PFSK-1 (cell line): ENCODE measurements at regions not wholly inside any gene's neighbourhood (a gene's known extent, or its start where the extent isn't known, plus 50 kb on each side); places are given as distances from the start of the nearest gene placed in this dataset.

ENCODE experiments used
- POLR2AphosphoS5 ChIP-seq: IDR thresholded peaks from 2 replicates; pipeline ENCODE4 v1.6.1; 2012; ENCODE audit warnings: low read depth, mild to moderate bottlenecking, control low read depth, low read length, moderate library complexity
- SIN3A ChIP-seq: IDR thresholded peaks from 2 replicates; pipeline ENCODE4 v1.6.1; 2012; ENCODE audit warnings: mild to moderate bottlenecking, low read length, moderate library complexity, borderline replicate concordance; ENCODE audit not compliant: insufficient read depth
- TAF1 ChIP-seq: IDR thresholded peaks from 2 replicates; pipeline ENCODE4 v1.6.1; 2012; ENCODE audit warnings: low read length, control low read depth, borderline replicate concordance; ENCODE audit not compliant: insufficient read depth
- TF ChIP-seq, protein P1 (sequence below), 2 experiments: IDR thresholded peaks; 2 replicates each; pipeline versions ENCODE4 v1.6.1 to v1.8.0; 2011 to 2012; ENCODE audit warnings: low read depth in 2 of 2, low read length in 2 of 2, control low read depth in 1 of 2, inconsistent platforms in 1 of 2, mild to moderate bottlenecking in 1 of 2, moderate library complexity in 1 of 2; ENCODE audit not compliant: insufficient read depth in 1 of 2

DNA sequence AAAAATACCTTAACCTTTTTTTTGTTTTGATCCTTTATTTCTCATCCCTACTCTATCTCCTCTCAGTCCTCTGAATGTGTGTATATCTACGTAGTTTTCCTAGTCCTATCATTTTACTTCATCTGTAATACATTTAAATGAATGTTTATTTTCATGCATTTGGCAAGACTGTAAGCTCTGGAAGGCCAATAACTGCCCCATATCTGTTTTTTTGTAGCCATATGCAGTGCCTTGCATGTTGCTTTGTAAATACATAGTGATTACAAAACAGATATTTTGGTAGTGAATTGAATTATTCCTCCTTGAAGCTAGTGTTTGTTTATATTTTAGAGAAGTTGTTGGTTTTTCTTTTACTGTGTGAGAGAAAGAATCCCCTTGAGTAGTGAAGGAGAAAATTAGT lies 450.2 kb downstream of the PCDH18 start:
- TF ChIP-seq POLR2AphosphoS5 (no peak), SIN3A (no peak), TAF1 (no peak)
- TF ChIP-seq, protein P1, sequence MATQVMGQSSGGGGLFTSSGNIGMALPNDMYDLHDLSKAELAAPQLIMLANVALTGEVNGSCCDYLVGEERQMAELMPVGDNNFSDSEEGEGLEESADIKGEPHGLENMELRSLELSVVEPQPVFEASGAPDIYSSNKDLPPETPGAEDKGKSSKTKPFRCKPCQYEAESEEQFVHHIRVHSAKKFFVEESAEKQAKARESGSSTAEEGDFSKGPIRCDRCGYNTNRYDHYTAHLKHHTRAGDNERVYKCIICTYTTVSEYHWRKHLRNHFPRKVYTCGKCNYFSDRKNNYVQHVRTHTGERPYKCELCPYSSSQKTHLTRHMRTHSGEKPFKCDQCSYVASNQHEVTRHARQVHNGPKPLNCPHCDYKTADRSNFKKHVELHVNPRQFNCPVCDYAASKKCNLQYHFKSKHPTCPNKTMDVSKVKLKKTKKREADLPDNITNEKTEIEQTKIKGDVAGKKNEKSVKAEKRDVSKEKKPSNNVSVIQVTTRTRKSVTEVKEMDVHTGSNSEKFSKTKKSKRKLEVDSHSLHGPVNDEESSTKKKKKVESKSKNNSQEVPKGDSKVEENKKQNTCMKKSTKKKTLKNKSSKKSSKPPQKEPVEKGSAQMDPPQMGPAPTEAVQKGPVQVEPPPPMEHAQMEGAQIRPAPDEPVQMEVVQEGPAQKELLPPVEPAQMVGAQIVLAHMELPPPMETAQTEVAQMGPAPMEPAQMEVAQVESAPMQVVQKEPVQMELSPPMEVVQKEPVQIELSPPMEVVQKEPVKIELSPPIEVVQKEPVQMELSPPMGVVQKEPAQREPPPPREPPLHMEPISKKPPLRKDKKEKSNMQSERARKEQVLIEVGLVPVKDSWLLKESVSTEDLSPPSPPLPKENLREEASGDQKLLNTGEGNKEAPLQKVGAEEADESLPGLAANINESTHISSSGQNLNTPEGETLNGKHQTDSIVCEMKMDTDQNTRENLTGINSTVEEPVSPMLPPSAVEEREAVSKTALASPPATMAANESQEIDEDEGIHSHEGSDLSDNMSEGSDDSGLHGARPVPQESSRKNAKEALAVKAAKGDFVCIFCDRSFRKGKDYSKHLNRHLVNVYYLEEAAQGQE (IDR thresholded peaks at IDR 0.05; ENCODE audit: insufficient read depth in 1 of 2, low read depth in 2 of 2, low read length in 2 of 2) = no peak
